OCI-LY1 (cell line): ENCODE measurements at regions not wholly inside any gene's neighbourhood (a gene's known extent, or its start where the extent isn't known, plus 50 kb on each side); places are given as distances from the start of the nearest gene placed in this dataset.

ENCODE experiments used
- H2AFZ ChIP-seq: fragments of 200-600 bp; sonication (generic), shearing (Covaris generic); 2 replicates; pipeline ENCODE4 v1.6.0; 2014; ENCODE audit warnings: antibody characterized with exemption, mild to moderate bottlenecking, low read length
- H3F3A ChIP-seq: fragments of 200-600 bp; sonication (generic), shearing (Covaris generic); 2 replicates; pipeline ENCODE4 v1.6.0; 2014; ENCODE audit warnings: mild to moderate bottlenecking, antibody characterized with exemption, low read length, moderate library complexity; ENCODE audit not compliant: insufficient read depth
- H3K27ac ChIP-seq: fragments of 200-600 bp; sonication (generic); 2 replicates; pipeline ENCODE4 v1.5.1; 2014; ENCODE audit warnings: low read length, mixed run types, mild to moderate bottlenecking, low read depth; ENCODE audit not compliant: poor library complexity, severe bottlenecking
- H3K27me3 ChIP-seq: fragments of 200-600 bp; sonication (generic); 2 replicates; pipeline ENCODE4 v1.6.0; 2014; ENCODE audit warnings: antibody characterized with exemption, mild to moderate bottlenecking, low read length, moderate library complexity; ENCODE audit not compliant: insufficient read depth
- H3K36me3 ChIP-seq: fragments of 200-600 bp; sonication (generic); 2 replicates; pipeline ENCODE4 v1.6.1; 2014; ENCODE audit warnings: mild to moderate bottlenecking, antibody characterized with exemption, low read length, moderate library complexity, mixed read lengths; ENCODE audit not compliant: insufficient read depth
- H3K4me1 ChIP-seq: fragments of 200-600 bp; sonication (generic); 2 replicates; pipeline ENCODE4 v1.5.1; 2014; ENCODE audit warnings: mild to moderate bottlenecking, low read length, moderate library complexity; ENCODE audit not compliant: insufficient read depth, severe bottlenecking
- H3K4me2 ChIP-seq: fragments of 200-600 bp; sonication (generic), shearing (Covaris generic); 2 replicates; pipeline ENCODE4 v1.6.1; 2014; ENCODE audit warnings: low read length
- H3K4me3 ChIP-seq: fragments of 200-600 bp; sonication (generic); 2 replicates; pipeline ENCODE4 v1.5.1; 2014; ENCODE audit warnings: low read length, low read depth, mild to moderate bottlenecking, mixed read lengths; ENCODE audit not compliant: poor library complexity, severe bottlenecking
- H3K79me2 ChIP-seq: fragments of 200-600 bp; shearing (Covaris generic); 2 replicates; pipeline ENCODE4 v1.6.1; 2016; ENCODE audit warnings: mixed run types, low read length, mixed read lengths; ENCODE audit not compliant: insufficient read depth
- H3K9ac ChIP-seq: fragments of 200-600 bp; sonication (generic), shearing (Covaris generic); 2 replicates; pipeline ENCODE4 v1.6.1; 2014; ENCODE audit warnings: mild to moderate bottlenecking, low read length, mixed read lengths
- H3K9me2 ChIP-seq: fragments of 200-600 bp; sonication (generic), shearing (Covaris generic); 2 replicates; pipeline ENCODE4 v1.6.1; 2014; ENCODE audit warnings: low read depth, mild to moderate bottlenecking, low read length, mixed read lengths
- H3K9me3 ChIP-seq: fragments of 200-600 bp; shearing (Covaris generic); 2 replicates; pipeline ENCODE4 v1.6.1; 2014; ENCODE audit warnings: low read length, mixed read lengths
- H4K20me1 ChIP-seq: fragments of 200-600 bp; sonication (generic), shearing (Covaris generic); 2 replicates; pipeline ENCODE4 v1.6.0; 2016; ENCODE audit warnings: mild to moderate bottlenecking, low read length; ENCODE audit not compliant: insufficient read depth
- EZH2 ChIP-seq: fragments of 200-600 bp; sonication (generic), shearing (Covaris generic); IDR thresholded peaks from 2 replicates; pipeline ENCODE4 v1.8.0; 2017; ENCODE audit warnings: borderline replicate concordance, mixed run types, mild to moderate bottlenecking, antibody characterized with exemption, low read length, moderate library complexity, mixed read lengths
- TF ChIP-seq, protein P1 (sequence below): fragments of 200-600 bp; sonication (generic), shearing (Covaris generic); IDR thresholded peaks from 2 replicates; pipeline ENCODE4 v1.5.1; 2017; ENCODE audit warnings: mild to moderate bottlenecking, antibody characterized with exemption, low read length, moderate library complexity, mixed read lengths

DNA sequence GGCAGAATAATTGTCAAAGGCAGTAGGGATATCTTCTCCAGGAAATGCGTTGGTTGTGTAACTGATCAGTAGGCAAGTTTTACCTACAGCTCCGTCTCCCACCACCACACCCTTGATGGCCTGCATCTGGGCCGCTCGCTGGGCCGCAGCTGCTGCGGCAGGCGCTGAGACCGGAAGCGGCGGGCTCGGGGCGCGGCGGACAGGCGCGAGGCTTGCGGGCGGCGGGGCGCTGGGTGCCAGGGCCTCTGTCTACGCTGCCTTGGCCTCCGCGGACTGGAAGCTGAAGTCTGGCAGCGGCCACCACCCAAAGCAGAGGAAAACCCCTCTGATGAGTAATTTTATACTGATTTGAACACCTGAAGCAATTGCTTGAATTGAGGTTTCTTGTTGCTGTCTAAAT lies 124.2 kb upstream of the ZIC3 start:
- no peaks in the 10 kb centered on the region for H3F3A ChIP-seq
- no peak for TF ChIP-seq EZH2
- TF ChIP-seq, protein P1, sequence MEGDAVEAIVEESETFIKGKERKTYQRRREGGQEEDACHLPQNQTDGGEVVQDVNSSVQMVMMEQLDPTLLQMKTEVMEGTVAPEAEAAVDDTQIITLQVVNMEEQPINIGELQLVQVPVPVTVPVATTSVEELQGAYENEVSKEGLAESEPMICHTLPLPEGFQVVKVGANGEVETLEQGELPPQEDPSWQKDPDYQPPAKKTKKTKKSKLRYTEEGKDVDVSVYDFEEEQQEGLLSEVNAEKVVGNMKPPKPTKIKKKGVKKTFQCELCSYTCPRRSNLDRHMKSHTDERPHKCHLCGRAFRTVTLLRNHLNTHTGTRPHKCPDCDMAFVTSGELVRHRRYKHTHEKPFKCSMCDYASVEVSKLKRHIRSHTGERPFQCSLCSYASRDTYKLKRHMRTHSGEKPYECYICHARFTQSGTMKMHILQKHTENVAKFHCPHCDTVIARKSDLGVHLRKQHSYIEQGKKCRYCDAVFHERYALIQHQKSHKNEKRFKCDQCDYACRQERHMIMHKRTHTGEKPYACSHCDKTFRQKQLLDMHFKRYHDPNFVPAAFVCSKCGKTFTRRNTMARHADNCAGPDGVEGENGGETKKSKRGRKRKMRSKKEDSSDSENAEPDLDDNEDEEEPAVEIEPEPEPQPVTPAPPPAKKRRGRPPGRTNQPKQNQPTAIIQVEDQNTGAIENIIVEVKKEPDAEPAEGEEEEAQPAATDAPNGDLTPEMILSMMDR = no peak
- no peaks in the 10 kb centered on the region; the same call in 1 of the 2 replicates for H3K27me3 ChIP-seq
- H3K9me2 ChIP-seq = no peaks in the 10 kb centered on the region
- no peak overlapping the region for H3K4me3 ChIP-seq
- H3K4me2 ChIP-seq = no peak overlapping the region
- no peak overlapping the region for H2AFZ ChIP-seq
- no peak overlapping the region for H3K9ac ChIP-seq
- no peaks in the 10 kb centered on the region for H3K9me3 ChIP-seq
- H4K20me1 ChIP-seq = no peaks in the 10 kb centered on the region
- no peaks in the 10 kb centered on the region for H3K36me3 ChIP-seq
- H3K79me2 ChIP-seq = no peaks in the 10 kb centered on the region
- H3K4me1 ChIP-seq = no peaks in the 10 kb centered on the region
- H3K27ac ChIP-seq = no peak overlapping the region

DNA sequence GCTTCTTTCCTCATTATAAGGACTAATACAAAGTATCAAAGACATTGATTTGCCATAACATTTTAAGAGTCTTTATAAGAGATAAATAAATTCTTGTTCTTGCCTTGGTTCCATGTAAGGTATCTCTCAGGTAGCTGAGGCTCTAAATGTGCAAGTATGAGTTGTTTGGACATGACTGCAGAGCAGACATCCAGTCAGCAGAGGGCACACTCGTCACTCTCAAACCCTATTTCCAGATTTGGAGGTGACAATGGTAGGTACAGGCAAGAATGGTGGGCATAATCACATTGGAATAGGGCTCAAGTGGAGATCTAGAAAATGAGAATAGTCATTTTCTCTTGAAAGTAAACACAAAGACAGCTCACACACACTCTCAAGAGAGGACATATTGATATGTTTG lies 133.3 kb upstream of the ZIC3 start:
- TF ChIP-seq, protein P1 = peak; percentile 61
- no peak for TF ChIP-seq EZH2
- H3K4me2 ChIP-seq = no peak overlapping the region
- H2AFZ ChIP-seq = no peak overlapping the region
- H3K79me2 ChIP-seq = no peaks in the 10 kb centered on the region
- no peak overlapping the region for H3K27ac ChIP-seq
- H3K36me3 ChIP-seq = no peaks in the 10 kb centered on the region
- no peak overlapping the region for H3K4me3 ChIP-seq
- no peaks in the 10 kb centered on the region for H3K9me3 ChIP-seq
- no peaks in the 10 kb centered on the region for H3K27me3 ChIP-seq
- H4K20me1 ChIP-seq = no peaks in the 10 kb centered on the region
- H3K4me1 ChIP-seq = no peaks in the 10 kb centered on the region
- no peaks in the 10 kb centered on the region for H3K9me2 ChIP-seq
- no peak overlapping the region for H3K9ac ChIP-seq
- no peaks in the 10 kb centered on the region for H3F3A ChIP-seq

DNA sequence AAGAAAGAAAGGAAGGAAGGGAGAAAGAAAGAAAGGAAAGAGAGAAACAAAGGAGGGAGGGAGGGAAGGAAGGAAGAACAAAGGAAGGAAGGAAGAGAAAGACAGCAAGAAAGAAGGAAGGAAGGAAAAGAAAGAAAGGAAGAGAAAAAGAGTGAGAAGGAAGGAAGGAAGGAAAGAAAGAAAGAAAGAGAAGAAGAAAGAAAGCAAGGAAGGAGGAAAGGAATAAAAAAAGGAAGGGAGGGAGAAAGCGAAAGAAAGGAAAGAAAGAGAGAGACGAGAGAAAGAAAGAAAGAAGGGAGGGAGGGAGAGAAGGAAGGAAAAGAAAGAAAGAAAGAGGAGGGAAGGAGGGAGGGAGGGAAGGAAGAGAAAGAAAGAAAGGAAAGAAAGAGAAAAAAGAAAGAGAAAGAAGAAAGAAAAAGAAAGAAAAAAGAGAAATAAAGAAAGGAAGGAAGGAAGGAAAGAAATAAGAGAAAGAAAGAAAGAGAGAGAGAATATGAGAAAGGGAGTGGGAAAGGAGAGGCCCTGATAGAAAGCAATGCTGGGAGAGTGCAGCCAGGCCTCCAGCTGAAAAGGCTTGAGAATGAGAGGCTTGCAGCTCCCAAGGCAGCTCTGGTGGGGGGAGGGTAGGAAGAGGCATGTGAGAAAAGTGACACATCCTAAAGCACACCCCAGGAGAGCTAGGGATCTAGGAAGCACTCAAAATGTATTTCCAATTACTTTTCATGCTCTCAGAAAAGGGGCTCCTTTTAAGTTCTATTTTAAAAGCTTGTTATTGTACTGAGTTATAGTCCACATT lies 134.0 kb upstream of the ZIC3 start:
- no peaks in the 10 kb centered on the region for H3K9me2 ChIP-seq
- TF ChIP-seq, protein P1 = no peak
- no peak for TF ChIP-seq EZH2
- H3K4me2 ChIP-seq = no peak overlapping the region
- H3F3A ChIP-seq = no peaks in the 10 kb centered on the region
- no peaks in the 10 kb centered on the region for H3K36me3 ChIP-seq
- H2AFZ ChIP-seq = no peak overlapping the region
- no peak overlapping the region for H3K27ac ChIP-seq
- H3K27me3 ChIP-seq = no peaks in the 10 kb centered on the region
- no peaks in the 10 kb centered on the region for H3K4me1 ChIP-seq
- no peaks in the 10 kb centered on the region for H3K79me2 ChIP-seq
- H3K9me3 ChIP-seq = no peaks in the 10 kb centered on the region
- H3K9ac ChIP-seq = no peak overlapping the region
- H4K20me1 ChIP-seq = no peaks in the 10 kb centered on the region
- no peak overlapping the region for H3K4me3 ChIP-seq
